Fibroblast of the aortic adventitia (primary cell): ENCODE measurements at regions not wholly inside any gene's neighbourhood (a gene's known extent, or its start where the extent isn't known, plus 50 kb on each side); places are given as distances from the start of the nearest gene placed in this dataset.
"Not testable (repeated sequence)": the region's sequence is repeated elsewhere in the genome, so short reads cannot be mapped to it uniquely, and the experiment has no call there.

Experiments used
- DNase-seq: peaks from one replicate; pipeline ENCODE4 v3.0.0-alpha.2; 2010; ENCODE audit warnings: low read depth
- H3K4me3 ChIP-seq: 2 replicates; pipeline ENCODE4 v1.5.1; 2011; ENCODE audit warnings: low read depth, mild to moderate bottlenecking, control low read depth, low read length, moderate library complexity
- TF ChIP-seq, protein P1 (sequence below): IDR thresholded peaks from 2 replicates; pipeline ENCODE4 v1.5.1; 2011; ENCODE audit warnings: mild to moderate bottlenecking, low read length, control low read depth, inconsistent platforms; ENCODE audit not compliant: insufficient read depth

GRCh38 chr6:48511378-48511777 is 400.4 kb upstream of the PTCHD4 start:
- no peak overlapping the region for H3K4me3 ChIP-seq
- no peak for DNase-seq
- TF ChIP-seq, protein P1, sequence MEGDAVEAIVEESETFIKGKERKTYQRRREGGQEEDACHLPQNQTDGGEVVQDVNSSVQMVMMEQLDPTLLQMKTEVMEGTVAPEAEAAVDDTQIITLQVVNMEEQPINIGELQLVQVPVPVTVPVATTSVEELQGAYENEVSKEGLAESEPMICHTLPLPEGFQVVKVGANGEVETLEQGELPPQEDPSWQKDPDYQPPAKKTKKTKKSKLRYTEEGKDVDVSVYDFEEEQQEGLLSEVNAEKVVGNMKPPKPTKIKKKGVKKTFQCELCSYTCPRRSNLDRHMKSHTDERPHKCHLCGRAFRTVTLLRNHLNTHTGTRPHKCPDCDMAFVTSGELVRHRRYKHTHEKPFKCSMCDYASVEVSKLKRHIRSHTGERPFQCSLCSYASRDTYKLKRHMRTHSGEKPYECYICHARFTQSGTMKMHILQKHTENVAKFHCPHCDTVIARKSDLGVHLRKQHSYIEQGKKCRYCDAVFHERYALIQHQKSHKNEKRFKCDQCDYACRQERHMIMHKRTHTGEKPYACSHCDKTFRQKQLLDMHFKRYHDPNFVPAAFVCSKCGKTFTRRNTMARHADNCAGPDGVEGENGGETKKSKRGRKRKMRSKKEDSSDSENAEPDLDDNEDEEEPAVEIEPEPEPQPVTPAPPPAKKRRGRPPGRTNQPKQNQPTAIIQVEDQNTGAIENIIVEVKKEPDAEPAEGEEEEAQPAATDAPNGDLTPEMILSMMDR, result no peak

GRCh38 chr6:48505621-48506020 is 394.6 kb upstream of the PTCHD4 start:
- no peak overlapping the region for H3K4me3 ChIP-seq
- TF ChIP-seq, protein P1, result no peak
- DNase-seq, result no peak

DNA sequence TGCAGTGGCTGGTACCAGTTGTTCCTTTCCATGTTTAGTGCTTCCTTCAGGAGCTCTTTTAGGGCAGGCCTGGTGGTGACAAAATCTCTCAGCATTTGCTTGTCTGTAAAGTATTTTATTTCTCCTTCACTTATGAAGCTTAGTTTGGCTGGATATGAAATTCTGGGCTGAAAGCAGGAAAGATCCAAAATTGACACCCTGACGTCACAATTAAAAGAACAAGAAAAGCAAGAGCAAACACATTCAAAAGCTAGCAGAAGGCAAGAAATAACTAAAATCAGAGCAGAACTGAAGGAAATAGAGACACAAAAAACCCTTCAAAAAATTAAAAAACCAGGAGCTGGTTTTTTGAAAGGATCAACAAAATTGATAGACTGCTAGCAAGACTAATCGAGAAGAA is 382.4 kb upstream of the PTCHD4 start:
- DNase-seq, H3K4me3 ChIP-seq: not testable (repeated sequence)

DNA sequence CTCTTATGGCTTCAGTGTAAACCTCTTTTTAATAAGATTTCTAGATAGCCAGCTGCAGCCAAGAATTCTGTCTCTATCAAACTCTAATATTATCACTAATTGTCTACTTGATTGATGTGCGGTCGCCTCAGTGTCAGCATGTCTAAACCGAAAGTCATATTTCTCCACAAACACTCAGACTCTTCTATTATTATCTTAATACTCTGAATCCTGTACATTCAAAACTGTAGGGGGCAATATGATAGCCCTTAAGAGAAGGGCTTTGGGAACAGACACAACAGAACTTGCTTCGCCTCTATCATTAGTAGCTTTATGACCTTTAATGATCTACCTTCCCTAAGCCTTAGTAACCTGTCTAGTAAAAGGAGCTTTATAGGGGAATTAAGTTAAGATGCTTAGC is 379.7 kb upstream of the PTCHD4 start:
- no peak for DNase-seq
- no peak overlapping the region for H3K4me3 ChIP-seq
- TF ChIP-seq, protein P1, result no peak

DNA sequence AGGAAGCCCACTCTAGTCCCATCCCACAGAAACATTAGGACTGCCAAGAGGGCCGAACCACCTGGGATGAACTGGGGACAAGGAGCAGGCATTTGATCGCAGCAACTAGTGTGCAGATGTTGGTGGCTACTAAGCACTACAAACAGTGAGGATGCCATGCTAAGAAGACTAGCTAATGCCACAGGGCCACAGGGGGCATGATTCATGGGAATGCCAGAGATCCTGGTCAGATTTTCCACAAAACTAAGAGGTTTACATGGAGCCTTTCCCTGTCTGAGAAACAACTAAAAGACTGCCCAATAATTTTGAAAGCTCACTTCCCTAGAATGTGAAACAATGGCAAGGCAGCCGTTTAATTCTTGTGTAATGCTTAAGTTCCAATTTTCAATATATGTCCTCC is 375.9 kb upstream of the PTCHD4 start:
- peak; percentile 0 for DNase-seq
- H3K4me3 ChIP-seq, result no peak overlapping the region
- TF ChIP-seq, protein P1, result no peak

GRCh38 chr6:48486373-48486772 is 375.4 kb upstream of the PTCHD4 start:
- H3K4me3 ChIP-seq, result no peak overlapping the region
- TF ChIP-seq, protein P1, result no peak
- no peak for DNase-seq

DNA sequence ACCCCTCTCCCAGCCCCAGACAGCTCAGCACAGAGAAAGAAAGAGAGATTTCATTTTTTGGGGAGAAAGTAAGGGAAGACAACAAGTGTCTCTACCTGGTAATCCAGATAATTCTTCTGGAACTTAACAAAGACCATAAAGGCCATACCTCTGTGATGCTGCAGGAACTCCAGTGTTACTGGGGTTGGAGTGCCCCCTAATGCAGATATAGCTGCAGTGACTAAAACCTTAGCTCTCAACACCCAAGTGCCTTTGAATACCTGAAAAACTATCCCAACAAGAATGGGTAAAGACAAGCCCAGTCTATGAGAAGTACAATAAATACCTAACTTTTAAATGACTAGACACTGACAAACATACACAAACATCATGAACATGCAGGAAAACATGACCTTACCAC is 365.3 kb upstream of the PTCHD4 start:
- TF ChIP-seq, protein P1, result peak; percentile 26
- no peak overlapping the region for H3K4me3 ChIP-seq
- DNase-seq, result peak; percentile 24
